Adrenal gland (tissue), 9 donors: ENCODE measurements at regions not wholly inside any gene's neighbourhood (a gene's known extent, or its start where the extent isn't known, plus 50 kb on each side); places are given as distances from the start of the nearest gene placed in this dataset.

Source experiments
- DNase-seq, 7 donors: peaks; one replicate each; pipeline ENCODE4 v3.0.0-alpha.2; 2019 to 2020
- H3K27ac ChIP-seq, 5 donors: fragments of 200-600 bp; sonication (generic) in 4 of 5; 1 replicate in 3 of 5; 2 replicates in 2 of 5; pipeline versions ENCODE4 v1.5.1 to v1.8.0; 2016 to 2020; ENCODE audit warnings: mild to moderate bottlenecking in 1 of 5
- H3K27me3 ChIP-seq: fragments of 200-600 bp; 2 replicates; pipeline ENCODE4 v1.8.0; 2021
- H3K36me3 ChIP-seq, 2 donors: fragments of 200-600 bp; replicated peaks in 1 of 2; 1 replicate in 1 of 2; 2 replicates in 1 of 2; pipeline versions ENCODE4 v1.5.1 to v1.8.0; 2018 to 2022
- H3K4me1 ChIP-seq, 2 donors: fragments of 200-600 bp; replicated peaks in 1 of 2; 1 replicate in 1 of 2; 2 replicates in 1 of 2; pipeline versions ENCODE4 v1.5.1 to v1.8.0; 2018 to 2021
- H3K4me3 ChIP-seq, 4 donors: fragments of 200-600 bp; sonication (generic) in 3 of 4; one replicate each; pipeline ENCODE4 v1.5.1; 2016 to 2018
- H3K9me3 ChIP-seq, 3 donors: fragments of 200-600 bp; sonication (generic) in 1 of 3; replicated peaks in 1 of 3; 1 replicate in 2 of 3; 2 replicates in 1 of 3; pipeline versions ENCODE4 v1.5.1 to v1.8.0; 2016 to 2021
- POLR2A ChIP-seq, 2 donors: fragments of 450-650 bp; IDR thresholded peaks; one replicate each; pipeline ENCODE4 v1.6.1; 2017; ENCODE audit warnings: antibody characterized with exemption in 2 of 2, mild to moderate bottlenecking in 2 of 2, moderate library complexity in 1 of 2
- WGBS, 4 donors: extraction: QIAGEN DNeasy Blood & Tissue Kit in 2 of 4; methylation state at CpG; one replicate each; pipeline versions ENCODE4 v1.1.5 to v1.1.7; 2013 to 2017; 5-methylcytosine and 5-hydroxymethylcytosine counted together
- intact Hi-C, 2 donors: fragments of 100-400 bp; cut with DNase I; formaldehyde crosslinking; loops; one replicate each; pipeline versions ENCODE4 v1.14.1 to v1.15.0; 2022 to 2023
- TF ChIP-seq, protein P1 (sequence below), 6 experiments: fragments of 450-650 bp in 4 of 6; fragments of 200-600 bp in 2 of 6; sonication (generic) in 1 of 6; IDR thresholded peaks; 1 replicate in 5 of 6; 2 replicates in 1 of 6; pipeline versions ENCODE4 v1.5.1 to v1.8.0; 2016 to 2021; ENCODE audit warnings: antibody characterized with exemption in 6 of 6, mild to moderate bottlenecking in 2 of 6, moderate library complexity in 1 of 6
- donor health status: healthy with polysubstance abuse.
- donor health status: Bipolar disorder and iron deficiency.
- donor health status: DM: yes; HTN: yes; CAD: no.
- donor health status: DM: no; HTN: no; CAD: no.
- donor health status: DM: no; HTN: no; CAD: no.

DNA sequence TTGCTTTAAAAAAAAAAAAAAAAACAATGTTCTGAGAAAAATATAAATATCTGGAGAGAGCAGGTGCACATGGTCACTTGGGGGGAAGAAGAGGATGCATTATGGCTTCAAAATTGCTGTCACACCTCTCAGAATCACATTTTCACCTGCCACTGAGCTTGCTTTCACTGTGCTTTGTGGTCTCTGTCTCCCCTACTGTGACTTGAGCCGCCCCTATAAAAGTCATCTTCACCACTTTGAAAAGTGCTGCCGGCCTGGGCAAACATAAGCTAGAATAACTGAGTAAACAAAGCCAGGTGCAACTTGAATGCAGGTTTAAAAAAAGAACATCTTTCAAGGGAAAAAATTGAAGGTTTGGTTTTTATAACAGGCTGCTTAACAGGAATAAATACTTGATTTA, 368.1 kb upstream of the GRIA1 start:
- intact Hi-C loops = no loop called here
- H3K4me3 ChIP-seq = no peak overlapping the region
- no peaks in the 10 kb centered on the region for H3K27me3 ChIP-seq
- no peak overlapping the region for H3K27ac ChIP-seq
- no peaks in the 10 kb centered on the region for H3K9me3 ChIP-seq
- H3K4me1 ChIP-seq = no peaks in the 10 kb centered on the region
- WGBS, 4 donors = 8 to 21% (median 9%) methylated on average over 2 of the region's 2 CpGs
- TF ChIP-seq POLR2A (IDR thresholded peaks at IDR 0.05) = no peak
- TF ChIP-seq, protein P1, sequence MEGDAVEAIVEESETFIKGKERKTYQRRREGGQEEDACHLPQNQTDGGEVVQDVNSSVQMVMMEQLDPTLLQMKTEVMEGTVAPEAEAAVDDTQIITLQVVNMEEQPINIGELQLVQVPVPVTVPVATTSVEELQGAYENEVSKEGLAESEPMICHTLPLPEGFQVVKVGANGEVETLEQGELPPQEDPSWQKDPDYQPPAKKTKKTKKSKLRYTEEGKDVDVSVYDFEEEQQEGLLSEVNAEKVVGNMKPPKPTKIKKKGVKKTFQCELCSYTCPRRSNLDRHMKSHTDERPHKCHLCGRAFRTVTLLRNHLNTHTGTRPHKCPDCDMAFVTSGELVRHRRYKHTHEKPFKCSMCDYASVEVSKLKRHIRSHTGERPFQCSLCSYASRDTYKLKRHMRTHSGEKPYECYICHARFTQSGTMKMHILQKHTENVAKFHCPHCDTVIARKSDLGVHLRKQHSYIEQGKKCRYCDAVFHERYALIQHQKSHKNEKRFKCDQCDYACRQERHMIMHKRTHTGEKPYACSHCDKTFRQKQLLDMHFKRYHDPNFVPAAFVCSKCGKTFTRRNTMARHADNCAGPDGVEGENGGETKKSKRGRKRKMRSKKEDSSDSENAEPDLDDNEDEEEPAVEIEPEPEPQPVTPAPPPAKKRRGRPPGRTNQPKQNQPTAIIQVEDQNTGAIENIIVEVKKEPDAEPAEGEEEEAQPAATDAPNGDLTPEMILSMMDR (IDR thresholded peaks at IDR 0.05) = no peak
- DNase-seq = no peak
- no peaks in the 10 kb centered on the region for H3K36me3 ChIP-seq

DNA sequence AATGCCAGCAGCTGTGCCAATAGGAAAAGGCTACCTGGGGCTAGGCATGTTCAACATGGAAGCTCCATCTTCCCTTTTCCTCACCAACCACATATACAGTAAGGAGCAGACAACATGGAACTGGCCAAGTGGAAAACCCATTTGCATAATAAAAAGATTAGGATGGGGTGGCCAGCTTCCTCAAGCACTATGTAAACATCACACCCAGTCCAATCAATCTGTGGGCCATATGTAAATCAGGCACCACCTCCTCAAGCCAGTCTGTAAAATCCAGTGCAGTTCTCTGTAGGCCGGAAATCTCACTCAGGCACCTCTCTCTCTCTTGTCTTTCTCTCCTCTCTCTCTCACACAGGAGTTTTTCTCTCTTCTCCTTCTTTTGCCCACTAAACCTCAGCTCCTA, 360.2 kb upstream of the GRIA1 start:
- no peak overlapping the region for H3K4me3 ChIP-seq
- H3K27ac ChIP-seq = no peak overlapping the region
- H3K9me3 ChIP-seq = no peaks in the 10 kb centered on the region
- no peak for DNase-seq
- H3K27me3 ChIP-seq = no peaks in the 10 kb centered on the region
- TF ChIP-seq, protein P1 (IDR thresholded peaks at IDR 0.05) = no peak
- TF ChIP-seq POLR2A (IDR thresholded peaks at IDR 0.05) = no peak
- no peaks in the 10 kb centered on the region for H3K4me1 ChIP-seq
- 70 to 81% (median 81%) methylated on average over 1 of the region's 1 CpG for WGBS, 4 donors
- intact Hi-C loops = no loop called here
- no peaks in the 10 kb centered on the region for H3K36me3 ChIP-seq

DNA sequence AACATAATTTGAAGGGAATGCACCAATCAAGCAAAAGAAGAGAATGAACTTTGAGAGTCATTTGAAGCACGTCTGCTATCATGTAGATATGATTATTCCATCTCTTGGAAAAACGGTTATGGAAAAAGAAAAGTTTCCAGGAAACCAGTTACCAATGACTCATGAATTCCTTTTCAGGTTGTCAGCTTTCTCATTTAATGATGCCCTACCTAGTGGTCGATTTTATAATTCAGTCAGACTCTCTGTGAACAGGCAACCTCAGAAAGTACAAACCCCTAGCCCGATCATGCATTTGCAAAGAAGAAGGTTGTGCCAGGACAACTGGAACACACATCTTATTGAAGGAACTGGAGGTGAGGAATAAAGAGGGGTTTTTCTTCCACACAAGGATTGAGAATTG, 355.1 kb upstream of the GRIA1 start:
- Histone ChIP-seq H3K27ac (no peak overlapping the region), H3K27me3 (no peaks in the 10 kb centered on the region), H3K36me3 (no peaks in the 10 kb centered on the region), H3K4me1 (no peaks in the 10 kb centered on the region), H3K9me3 (no peaks in the 10 kb centered on the region), H3K4me3 (no peak overlapping the region)
- WGBS, 4 donors = 46 to 57% (median 54%) methylated on average over 4 of the region's 4 CpGs
- no peak for DNase-seq
- intact Hi-C loops = no loop called here
- no peak for TF ChIP-seq POLR2A (IDR thresholded peaks at IDR 0.05)
- TF ChIP-seq, protein P1 (IDR thresholded peaks at IDR 0.05) = no peak

DNA sequence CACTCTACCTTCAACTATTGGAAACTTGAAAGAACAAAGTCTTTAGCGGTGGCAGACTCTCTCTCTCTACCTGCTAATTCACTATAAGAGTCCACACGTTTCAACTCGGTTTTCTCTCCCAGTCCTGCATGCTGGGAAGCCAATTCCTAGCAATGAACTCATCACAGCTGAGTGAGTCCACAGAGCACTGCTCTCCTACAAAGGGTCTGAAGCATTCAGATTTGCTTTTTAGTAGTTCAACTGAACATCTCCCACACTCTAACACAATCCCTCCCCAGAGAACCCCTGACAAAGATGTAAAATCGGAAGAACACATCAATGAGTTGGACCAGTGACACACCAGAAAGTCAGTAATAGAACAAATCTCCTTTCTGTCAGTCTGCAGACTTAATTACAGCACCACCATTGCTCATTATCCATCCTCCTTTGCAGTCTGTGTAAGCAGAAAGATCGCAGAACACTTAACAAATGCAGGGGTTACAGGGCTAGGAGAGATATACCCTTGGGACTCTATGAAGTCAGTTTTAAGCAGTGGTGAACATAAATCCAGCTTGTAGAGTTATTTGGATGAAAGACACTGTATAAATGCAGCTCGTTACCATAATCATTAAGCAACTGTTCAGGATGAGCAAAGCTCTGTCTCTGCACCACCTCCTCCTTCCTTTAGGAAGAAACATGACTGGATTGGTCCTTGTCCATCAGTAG, 353.4 kb upstream of the GRIA1 start:
- Histone ChIP-seq H3K27me3 (no peaks in the 10 kb centered on the region), H3K36me3 (no peaks in the 10 kb centered on the region), H3K9me3 (no peaks in the 10 kb centered on the region), H3K4me1 (no peaks in the 10 kb centered on the region), H3K27ac (no peak overlapping the region), H3K4me3 (no peak overlapping the region)
- TF ChIP-seq, protein P1 (IDR thresholded peaks at IDR 0.05) = no peak
- TF ChIP-seq POLR2A (IDR thresholded peaks at IDR 0.05) = no peak
- WGBS, 4 donors = 46 to 61% (median 52%) methylated on average over 6 of the region's 6 CpGs
- intact Hi-C loops = no loop called here
- DNase-seq = no peak
